Calu3 (cell line): ENCODE measurements at regions not wholly inside any gene's neighbourhood (a gene's known extent, or its start where the extent isn't known, plus 50 kb on each side); places are given as distances from the start of the nearest gene placed in this dataset.

ENCODE experiments used
- BruUV-seq: library from RNA; stranded (reverse); fragments of 400-500 nt; replicated peaks from 2 replicates; lab custom pipeline; 2021; lab: Mats Ljungman, UMichigan
- CTCF ChIA-PET: fragments of 300-600 bp; sonication (Branson Sonifier 250); formaldehyde crosslinking; loops from one replicate; lab custom pipeline; 2022; ENCODE audit warnings: antibody characterized with exemption; lab: Charles Lee
- DNase-seq: peaks from one replicate; pipeline ENCODE4 v3.0.0; 2022
- H3K27ac Mint-ChIP-seq: one replicate; pipeline ENCODE4 v1.8.0; 2022; ENCODE audit warnings: mixed read lengths; ENCODE audit not compliant: unreplicated experiment
- H3K27me3 Mint-ChIP-seq: one replicate; pipeline ENCODE4 v1.8.0; 2022; ENCODE audit warnings: mixed read lengths; ENCODE audit not compliant: unreplicated experiment
- H3K36me3 Mint-ChIP-seq: one replicate; pipeline ENCODE4 v1.8.0; 2022; ENCODE audit warnings: mild to moderate bottlenecking, moderate library complexity, mixed read lengths; ENCODE audit not compliant: insufficient read depth, unreplicated experiment
- H3K4me1 Mint-ChIP-seq: one replicate; pipeline ENCODE4 v1.8.0; 2022; ENCODE audit warnings: mild to moderate bottlenecking, low read depth, mixed read lengths; ENCODE audit not compliant: unreplicated experiment
- H3K4me3 Mint-ChIP-seq: one replicate; pipeline ENCODE4 v1.8.0; 2022; ENCODE audit warnings: mild to moderate bottlenecking, low read depth, moderate library complexity, mixed read lengths; ENCODE audit not compliant: unreplicated experiment
- H3K9me3 Mint-ChIP-seq: one replicate; pipeline ENCODE4 v1.8.0; 2022; ENCODE audit warnings: low read depth, mixed read lengths; ENCODE audit not compliant: unreplicated experiment
- CTCF ChIP-seq: fragments of 200-600 bp; IDR thresholded peaks from one replicate; pipeline ENCODE4 v1.8.0; 2022; ENCODE audit warnings: antibody characterized with exemption; ENCODE audit not compliant: unreplicated experiment
- intact Hi-C: fragments of 100-400 bp; cut with micrococcal nuclease; formaldehyde crosslinking; loops from one replicate; pipeline ENCODE4 v1.10.0; 2022; ENCODE audit not compliant: unreplicated experiment

- CTCF ChIA-PET, result no interaction called here
Measured at GRCh38 chr13:21777813-21778212, 106.9 kb downstream of the FGF9 start.

GRCh38 chr13:21782736-21783135 lies 111.9 kb downstream of the FGF9 start:
- Mint-ChIP-seq H3K4me1 (no peaks in the 10 kb centered on the region), H3K27ac (no peak overlapping the region), H3K4me3 (no peak overlapping the region), H3K36me3 (no peaks in the 10 kb centered on the region), H3K27me3 (no peaks in the 10 kb centered on the region), H3K9me3 (peaks cover 7% of the 10 kb centered on the region)
- no peak for DNase-seq
- no TSS peak for BruUV-seq
- intact Hi-C loops, result no loop called here
- CTCF ChIA-PET, result no interaction called here
- TF ChIP-seq CTCF, result no peak

More at GRCh38 chr13:21777813-21778212, 106.9 kb downstream of the FGF9 start:
- DNase-seq, result no peak
- no TSS peak for BruUV-seq
- Mint-ChIP-seq H3K36me3 (no peaks in the 10 kb centered on the region), H3K4me3 (no peak overlapping the region), H3K27ac (no peak overlapping the region), H3K9me3 (peaks cover 9% of the 10 kb centered on the region), H3K27me3 (no peaks in the 10 kb centered on the region), H3K4me1 (no peaks in the 10 kb centered on the region)
- intact Hi-C loops, result no loop called here
- TF ChIP-seq CTCF, result no peak

GRCh38 chr13:21785990-21786389 lies 115.1 kb downstream of the FGF9 start:
- no TSS peak for BruUV-seq
- Mint-ChIP-seq H3K4me3 (no peak overlapping the region), H3K36me3 (no peaks in the 10 kb centered on the region), H3K9me3 (no peaks in the 10 kb centered on the region), H3K27me3 (no peaks in the 10 kb centered on the region), H3K27ac (no peak overlapping the region), H3K4me1 (no peaks in the 10 kb centered on the region)
- intact Hi-C loops, result no loop called here
- CTCF ChIA-PET, result no interaction called here
- no peak for DNase-seq
- TF ChIP-seq CTCF, result no peak

- DNase-seq, result no peak
Measured at GRCh38 chr13:21796066-21796465, 125.2 kb downstream of the FGF9 start.

More at GRCh38 chr13:21796066-21796465, 125.2 kb downstream of the FGF9 start:
- Mint-ChIP-seq H3K4me1 (peaks cover 3% of the 10 kb centered on the region), H3K9me3 (peaks cover 5% of the 10 kb centered on the region), H3K36me3 (no peaks in the 10 kb centered on the region), H3K27ac (no peak overlapping the region), H3K27me3 (no peaks in the 10 kb centered on the region), H3K4me3 (no peak overlapping the region)
- BruUV-seq, result no TSS peak
- TF ChIP-seq CTCF, result no peak
- CTCF ChIA-PET, result no interaction called here
- intact Hi-C loops, result no loop called here
